ENCODE measurements at regions not wholly inside any gene's neighbourhood (a gene's known extent, or its start where the extent isn't known, plus 50 kb on each side); places are given as distances from the start of the nearest gene placed in this dataset.

DNA sequence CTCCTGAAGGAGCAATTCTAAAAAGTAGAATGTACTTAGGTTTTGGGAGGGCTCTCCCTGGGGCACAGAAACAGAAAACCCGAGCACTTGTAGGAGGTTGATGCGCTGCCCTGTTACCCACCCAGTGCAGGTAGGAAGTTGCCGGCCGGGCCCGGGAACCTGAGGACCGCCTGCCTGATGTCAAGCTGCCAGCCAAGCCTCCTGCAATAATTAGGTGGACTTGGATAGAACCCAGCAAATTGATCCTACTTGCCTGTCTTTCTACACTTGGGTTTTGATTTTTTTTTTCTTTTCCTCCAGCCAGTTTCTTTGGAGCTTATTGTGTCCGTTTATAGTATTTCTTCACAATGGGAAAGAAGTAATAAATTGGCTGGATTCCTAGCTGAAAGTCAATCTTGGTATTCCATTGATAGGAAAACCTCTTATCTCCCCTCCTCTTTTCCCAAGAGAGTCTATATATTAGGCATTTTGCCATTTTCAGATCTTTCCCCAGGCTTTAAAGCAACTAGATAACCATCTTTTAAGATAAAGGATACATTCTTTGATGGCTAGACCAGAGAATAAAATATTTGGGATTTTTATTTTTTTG lies 78.3 kb upstream of the FYN start:
- no peak for TF ChIP-seq POLR2A (IDR thresholded peaks at IDR 0.05)
- TF ChIP-seq, protein P1, sequence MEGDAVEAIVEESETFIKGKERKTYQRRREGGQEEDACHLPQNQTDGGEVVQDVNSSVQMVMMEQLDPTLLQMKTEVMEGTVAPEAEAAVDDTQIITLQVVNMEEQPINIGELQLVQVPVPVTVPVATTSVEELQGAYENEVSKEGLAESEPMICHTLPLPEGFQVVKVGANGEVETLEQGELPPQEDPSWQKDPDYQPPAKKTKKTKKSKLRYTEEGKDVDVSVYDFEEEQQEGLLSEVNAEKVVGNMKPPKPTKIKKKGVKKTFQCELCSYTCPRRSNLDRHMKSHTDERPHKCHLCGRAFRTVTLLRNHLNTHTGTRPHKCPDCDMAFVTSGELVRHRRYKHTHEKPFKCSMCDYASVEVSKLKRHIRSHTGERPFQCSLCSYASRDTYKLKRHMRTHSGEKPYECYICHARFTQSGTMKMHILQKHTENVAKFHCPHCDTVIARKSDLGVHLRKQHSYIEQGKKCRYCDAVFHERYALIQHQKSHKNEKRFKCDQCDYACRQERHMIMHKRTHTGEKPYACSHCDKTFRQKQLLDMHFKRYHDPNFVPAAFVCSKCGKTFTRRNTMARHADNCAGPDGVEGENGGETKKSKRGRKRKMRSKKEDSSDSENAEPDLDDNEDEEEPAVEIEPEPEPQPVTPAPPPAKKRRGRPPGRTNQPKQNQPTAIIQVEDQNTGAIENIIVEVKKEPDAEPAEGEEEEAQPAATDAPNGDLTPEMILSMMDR (IDR thresholded peaks at IDR 0.05): no peak

Measured in right lobe of liver (tissue), 4 donors.